GM21723 (cell line): ENCODE measurements at regions not wholly inside any gene's neighbourhood (a gene's known extent, or its start where the extent isn't known, plus 50 kb on each side); places are given as distances from the start of the nearest gene placed in this dataset.
A peak's percentile ranks its signal among the peaks of the same experiment; 100 is the strongest.

Experiments
- ATAC-seq: cut with Tn5 transposase; IDR thresholded peaks from one replicate; pipeline ENCODE4 v1.9.1; 2021; ENCODE audit warnings: mild to moderate bottlenecking, moderate library complexity; ENCODE audit not compliant: unreplicated experiment

DNA sequence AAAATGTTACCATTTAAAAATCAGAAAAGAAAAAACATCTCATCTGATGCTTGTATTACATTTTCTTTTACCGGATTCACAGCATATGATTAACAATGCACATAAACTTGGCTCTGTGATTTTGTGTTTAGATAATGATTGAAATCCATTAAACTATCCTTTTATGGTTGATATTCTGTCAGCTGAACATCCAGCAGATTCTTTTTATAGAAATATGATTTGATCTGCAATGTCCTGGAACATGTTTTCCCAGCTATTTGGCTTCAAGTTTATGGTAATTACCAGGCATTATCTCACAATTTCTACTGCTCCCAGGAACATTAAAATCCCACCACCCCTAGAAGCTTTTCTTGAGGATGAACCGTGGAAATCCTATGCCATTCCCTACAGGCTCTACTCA, 205.7 kb upstream of the TET2 start:
- no peak for ATAC-seq

DNA sequence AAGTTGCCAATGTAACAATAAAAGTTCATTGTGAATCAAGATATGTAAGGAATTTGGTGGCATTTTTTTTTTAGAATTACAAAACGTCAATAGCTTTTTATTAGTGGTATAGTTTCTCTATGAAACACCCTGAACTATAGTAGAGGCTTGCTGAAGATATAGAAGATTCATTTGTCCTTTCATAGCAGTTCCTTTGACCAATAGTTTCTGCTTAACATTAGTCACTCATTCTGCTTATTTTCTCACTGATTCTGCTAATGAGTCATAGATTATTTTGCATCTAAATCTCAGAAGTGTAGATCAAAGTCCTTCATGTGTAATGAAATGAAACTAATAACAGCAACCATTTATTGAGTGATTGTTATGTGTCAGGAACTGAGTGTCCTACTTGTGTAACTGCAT, 205.0 kb upstream of the TET2 start:
- peak; percentile 50 for ATAC-seq

DNA sequence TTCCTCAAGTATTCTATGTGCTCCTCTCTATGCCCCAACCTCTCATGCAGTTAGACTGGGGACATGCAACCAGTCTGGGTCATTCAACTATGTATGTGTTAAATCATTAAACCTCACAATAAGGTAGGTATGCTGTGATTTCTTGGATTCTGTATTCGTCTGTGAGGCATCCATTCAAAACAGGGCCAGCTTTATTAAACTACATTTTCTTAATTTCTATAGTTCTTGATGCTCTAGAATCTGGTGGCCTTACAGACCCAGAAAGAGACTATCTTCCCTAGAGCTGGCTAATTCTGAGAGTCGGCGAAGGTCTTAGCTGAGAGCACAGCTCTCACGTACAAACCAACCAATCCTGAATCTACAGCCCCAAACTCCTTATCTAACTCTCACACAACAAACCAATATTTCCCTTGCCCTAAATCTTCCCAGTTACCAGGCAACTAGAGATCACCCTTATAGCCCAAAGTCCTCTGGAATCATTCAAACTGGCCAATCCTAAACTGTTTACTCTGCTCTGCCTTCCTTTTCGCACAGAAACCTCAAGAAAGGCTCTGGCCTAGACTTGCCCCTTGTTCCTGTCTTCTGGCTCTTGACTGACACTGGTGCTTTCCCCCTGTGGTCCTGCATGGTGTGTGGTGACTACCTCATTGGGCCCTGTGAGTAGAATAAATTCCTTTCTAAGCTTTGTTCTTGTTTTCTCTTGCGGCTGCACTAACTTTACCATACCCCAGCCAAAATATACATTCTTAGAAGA, 203.5 kb upstream of the TET2 start:
- no peak for ATAC-seq

DNA sequence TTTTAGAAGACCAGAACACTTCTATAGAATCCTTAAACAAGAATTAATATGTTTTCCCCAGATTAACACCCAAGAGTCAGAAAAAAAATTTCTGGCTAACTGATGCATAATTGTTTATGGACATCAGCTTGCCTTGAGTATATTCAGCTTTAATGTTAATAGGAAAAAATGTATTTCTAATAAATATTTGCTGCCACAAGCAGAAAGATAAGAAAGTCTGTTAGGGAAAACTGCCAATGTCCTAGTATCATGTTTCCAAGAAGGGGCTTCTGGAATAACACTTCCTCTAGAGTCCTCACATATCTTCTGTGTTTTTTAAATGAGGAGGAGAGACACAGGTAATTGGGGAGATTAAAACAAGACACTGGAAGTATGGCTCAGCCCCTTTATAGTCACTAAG, 202.1 kb upstream of the TET2 start:
- ATAC-seq = no peak

DNA sequence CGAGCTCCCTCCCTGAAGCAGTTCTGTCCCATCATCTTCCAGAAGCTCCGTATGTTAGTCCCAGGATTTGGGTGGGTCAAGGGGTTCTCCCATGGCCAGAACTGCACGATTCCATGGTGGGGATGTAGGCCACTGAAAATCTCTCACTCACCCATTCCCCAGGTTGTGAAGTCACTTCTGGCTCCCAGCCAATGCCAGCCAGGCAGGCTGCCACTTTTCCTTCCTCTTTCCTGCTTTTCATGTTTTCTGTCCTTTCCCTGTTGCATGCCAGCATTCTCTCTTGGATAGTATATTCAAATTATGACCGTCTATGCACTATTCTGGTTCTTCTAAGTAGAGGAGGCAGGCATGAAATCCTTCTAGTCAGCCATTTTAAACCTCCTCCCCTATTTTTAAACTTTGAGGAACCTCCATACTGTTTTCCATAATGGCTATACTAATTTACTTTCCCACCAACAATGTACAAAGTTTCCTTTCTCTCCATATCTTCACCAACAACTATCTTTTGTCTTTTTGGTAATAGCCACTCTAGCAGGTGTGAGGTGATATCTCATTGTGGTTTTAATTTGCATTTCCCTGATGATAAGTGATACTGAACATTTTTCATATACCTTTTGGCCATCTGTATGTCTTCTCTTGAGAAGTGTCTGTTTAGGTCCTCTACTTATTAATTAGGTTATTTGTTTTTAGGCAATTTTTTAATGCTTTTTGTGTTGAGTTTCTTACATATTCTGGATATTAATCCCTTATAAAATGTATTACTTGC, 182.1 kb upstream of the TET2 start:
- peak; percentile 38 for ATAC-seq

DNA sequence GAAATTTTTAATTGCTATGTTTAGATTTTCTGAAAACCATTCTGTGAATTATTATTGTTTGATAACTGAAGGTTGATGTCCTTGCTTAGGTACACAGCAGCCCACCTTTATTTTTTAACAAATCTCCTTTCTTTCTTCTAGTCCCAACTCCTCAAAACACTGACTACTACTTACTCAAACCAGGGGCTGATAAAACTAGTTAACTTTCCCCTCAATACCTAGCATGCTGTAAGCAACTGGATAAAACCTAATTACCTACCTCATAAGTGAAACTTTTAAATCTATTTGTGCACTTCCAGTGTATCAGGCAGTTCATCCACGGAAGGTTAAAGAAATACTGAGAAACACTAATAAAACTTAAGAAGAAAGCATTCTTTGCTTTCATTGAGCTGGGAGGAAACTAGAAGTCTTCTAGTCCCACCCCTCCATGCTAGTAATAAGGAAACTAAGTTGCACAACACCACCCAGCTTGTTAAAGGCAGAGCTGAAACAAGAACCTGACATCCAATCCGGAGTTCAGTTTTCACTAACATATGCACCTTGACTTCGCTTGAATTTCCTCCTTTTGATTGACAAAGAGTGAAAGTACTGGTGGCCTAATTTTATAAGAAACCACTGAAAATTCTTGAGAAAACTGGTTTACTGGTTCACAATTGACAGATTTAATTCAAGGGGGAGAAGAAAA, 180.2 kb upstream of the TET2 start:
- ATAC-seq = peak; percentile 96

DNA sequence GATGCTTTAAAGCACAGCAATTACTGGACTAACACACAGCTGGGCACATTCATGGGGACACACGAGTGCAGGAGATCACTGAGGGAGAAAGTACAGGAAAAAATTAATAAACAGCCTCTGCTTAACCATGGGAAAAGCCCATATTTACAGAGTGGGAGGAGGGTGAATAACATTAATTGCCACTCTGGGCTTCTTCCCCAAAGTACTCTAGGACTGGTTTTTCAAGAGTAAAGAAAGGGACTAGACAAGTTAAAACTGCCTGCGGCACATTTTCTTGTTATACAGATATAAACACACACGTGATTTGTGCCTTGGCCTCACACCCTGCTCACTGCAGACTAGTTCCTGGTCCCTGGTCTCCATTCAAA, 179.7 kb upstream of the TET2 start:
- peak; percentile 30 for ATAC-seq

DNA sequence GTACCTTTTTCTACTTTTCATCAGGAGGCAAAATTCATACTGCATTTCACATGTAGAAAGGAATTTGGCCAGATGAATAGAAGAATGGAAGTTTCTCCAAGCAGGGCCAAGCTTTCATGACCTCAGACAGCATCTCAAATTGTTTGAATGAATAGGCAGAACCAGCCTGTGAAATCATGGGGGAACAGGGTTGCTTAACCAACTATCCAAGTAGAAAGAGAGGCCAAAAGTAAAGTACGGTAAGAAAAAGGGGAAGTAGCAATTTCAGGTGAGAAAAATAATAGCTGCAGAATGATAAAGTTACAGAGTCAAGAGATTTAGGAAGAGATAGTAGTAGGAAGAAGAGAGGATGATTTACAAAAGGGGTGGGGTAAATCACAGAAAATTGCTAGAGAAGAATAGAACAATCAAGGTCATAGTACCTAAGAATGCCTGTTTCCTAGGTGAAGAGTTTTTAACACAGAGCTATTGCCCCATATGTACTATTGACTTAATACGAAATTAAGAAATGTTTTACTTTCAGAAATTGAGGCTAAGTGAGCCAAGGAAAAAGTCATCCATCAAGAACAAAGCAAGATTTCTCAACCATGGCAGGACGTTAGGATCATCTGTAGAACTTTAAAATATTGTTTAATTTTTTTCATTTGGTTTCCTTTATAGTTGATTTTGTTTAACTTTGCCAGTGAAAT, 177.1 kb upstream of the TET2 start:
- peak; percentile 20 for ATAC-seq

DNA sequence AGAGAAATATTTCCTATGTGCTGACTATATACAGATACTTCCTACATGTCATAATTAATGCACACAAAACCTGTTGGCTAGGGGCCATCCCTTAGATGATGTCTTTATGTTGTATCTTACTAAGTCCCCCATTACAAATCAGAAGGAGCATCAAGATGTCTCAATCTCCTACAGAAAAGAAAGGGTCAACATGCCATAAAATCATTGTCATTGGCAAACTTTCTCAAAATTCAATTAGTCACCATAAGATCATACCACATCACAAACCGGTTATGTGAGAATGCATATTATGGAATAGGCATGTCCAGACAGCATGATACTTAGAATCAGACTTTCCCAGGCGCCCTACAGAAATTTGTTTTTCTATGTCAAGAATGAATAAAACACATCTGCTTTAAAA, 175.2 kb upstream of the TET2 start:
- no peak for ATAC-seq

DNA sequence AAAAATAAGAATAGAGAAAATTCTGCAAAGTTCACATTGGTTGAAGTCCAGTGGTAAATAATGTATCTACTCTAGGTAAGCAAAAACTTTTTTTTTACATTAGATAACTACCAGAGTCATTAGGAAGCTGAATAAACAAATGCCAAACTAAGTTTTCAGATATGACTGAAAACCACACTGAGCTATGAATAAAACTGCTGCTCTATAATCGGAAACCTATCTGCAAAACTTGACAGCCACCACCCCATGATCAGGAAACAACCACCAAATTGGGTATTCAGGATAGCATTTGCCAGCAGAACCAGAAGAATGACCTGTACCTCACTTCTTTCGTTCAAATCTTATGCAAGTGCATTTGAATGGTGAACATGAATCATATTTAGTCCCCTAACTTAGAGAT, 173.0 kb upstream of the TET2 start:
- ATAC-seq = peak; percentile 49

DNA sequence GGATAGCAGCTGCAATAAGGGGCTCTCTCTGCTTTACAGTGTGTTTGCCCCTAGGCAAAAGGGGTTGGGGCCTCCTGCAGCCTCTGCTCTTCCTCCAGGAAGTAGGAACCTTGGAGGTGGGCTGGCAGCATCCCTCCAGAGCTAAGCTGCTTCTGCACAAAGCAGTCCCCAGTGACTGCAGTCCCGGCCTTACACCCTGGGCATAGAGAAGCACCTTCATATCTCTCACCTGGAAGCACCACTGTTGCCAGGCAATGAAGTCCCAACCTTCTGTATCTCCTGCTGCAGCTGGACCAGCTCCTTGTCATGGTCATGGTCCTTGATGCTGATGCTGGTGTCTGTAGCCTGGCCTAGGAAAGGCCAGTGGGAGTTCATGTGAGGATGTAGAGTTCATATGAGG, 171.1 kb upstream of the TET2 start:
- no peak for ATAC-seq

DNA sequence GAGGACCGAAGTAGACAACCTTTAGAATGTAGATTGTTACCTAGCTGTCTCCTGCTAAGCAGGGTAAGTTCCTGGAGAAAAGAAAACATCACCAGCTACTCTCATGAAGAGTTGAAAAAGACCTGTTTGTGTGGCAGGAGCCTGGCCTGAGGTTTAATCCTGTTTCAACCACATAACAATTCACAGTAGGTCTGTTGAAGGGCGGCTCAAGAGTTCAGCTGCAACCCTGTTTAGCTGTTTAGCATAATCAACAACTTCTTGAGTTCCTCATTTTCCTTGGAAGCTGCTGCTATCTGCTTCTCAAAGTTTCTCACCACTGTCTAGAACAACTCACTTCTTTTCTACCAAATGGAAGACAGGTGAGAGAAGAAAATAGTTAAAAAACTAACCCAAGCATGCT, 170.4 kb upstream of the TET2 start:
- no peak for ATAC-seq

DNA sequence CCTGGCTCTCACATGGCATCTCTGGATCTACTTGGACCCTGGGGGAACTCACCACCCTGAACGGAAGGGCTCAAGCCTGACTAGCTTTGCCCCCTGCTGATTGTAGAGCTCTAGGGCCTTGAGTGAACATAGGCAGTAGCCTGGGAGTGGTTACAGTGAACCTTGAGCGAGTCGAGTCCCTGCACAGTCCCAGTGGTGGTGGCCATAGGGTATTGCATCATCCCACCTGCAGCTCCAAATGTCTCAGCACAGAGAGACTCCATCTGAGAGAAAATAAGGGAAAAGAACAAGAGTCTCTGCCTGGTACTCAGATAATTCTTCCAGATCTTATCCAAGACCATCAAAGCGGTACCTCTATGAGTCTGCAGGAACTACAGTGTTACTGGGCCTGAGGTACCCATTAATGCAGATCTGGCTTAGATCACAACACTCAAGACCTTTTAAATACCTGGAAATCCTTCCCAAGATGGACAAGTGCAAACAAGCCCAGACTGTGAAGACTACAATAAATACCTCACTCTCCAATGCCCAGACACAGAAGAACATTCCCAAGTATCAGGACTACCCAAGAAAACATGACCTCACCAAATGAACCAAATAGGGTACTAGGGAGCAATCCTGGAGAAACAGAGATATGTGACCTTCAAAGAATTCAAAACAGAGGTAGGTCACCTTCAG, 167.5 kb upstream of the TET2 start:
- ATAC-seq = no peak

DNA sequence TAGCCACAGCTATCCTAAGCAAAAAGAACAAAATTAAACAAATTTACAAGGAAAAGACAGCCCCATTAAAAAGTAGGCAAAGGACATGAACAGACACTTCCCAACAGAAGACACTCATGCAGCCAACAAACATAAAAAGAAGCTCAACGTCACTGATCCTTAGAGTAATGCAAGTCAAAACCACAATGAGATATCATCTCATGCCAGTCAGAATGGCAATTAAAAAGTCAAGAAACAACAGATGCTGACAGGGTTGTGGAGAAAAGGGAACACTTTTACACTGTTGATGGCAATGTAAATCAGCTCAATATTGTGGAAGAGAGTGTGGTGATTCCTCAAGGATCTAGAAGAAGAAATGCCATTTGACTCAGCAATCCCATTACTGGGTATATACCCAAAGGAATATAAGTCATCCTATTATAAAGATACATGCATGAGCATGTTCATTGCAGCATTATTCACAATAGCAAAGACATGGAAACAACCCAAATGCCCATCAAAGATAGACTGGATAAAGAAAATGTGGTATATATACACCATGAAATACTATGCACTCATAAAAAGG, 163.0 kb upstream of the TET2 start:
- ATAC-seq = no peak

DNA sequence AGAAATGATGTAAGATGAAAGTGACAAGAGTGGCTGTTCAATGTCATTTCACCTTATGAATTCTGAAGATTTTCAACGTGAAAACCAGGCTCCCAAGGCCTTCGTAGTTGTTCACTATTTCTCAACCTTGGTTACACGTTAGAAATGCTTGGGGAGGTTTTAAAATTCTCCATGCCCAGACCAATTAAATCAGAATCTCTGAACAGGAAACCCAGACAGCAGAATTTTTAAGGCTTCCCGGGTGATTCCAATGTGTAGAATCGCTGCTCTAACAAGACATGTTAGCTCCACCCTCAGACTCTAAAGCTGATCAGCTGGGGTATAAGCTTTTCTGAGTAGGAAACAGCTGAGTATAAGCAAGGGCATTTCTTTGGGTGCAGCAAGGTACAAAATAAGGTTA, 160.4 kb upstream of the TET2 start:
- ATAC-seq = no peak

DNA sequence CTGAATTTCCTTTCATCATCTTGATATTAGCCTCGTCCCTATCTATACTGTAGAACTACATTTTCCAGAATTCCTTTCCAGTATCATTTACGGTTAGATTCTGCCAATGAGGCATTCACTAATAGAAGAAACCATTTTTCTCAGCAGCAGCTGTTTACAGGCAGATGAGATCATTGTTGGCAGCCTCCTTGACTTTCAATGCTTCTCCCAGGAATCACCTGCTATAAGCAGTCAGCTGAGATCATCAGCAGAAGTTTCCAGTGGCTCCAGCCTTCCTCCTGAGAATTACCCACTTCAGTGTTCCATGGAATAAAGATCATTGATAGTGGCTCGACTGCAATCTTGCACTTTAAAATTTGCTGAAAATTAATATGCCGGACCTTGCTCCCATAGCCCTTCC, 157.3 kb upstream of the TET2 start:
- no peak for ATAC-seq

DNA sequence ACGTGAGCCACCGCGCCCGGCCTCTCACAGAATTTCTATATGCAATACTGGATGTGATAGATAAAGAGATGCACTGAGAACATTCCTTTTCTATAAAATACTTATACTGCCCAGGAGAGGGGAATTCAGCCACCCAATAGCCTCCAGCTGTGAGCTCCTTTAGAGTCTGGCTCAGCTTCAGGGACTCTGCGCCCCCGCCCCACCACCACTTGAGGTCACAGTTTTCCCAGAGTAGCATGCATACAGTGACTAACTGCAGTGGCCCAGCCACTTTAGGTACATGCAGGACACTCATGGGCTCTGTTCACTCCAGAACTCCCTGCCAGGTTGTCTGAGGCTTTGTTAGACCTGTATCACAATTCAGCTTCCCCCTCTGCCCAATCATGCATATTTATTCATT, 144.4 kb upstream of the TET2 start:
- no peak for ATAC-seq

DNA sequence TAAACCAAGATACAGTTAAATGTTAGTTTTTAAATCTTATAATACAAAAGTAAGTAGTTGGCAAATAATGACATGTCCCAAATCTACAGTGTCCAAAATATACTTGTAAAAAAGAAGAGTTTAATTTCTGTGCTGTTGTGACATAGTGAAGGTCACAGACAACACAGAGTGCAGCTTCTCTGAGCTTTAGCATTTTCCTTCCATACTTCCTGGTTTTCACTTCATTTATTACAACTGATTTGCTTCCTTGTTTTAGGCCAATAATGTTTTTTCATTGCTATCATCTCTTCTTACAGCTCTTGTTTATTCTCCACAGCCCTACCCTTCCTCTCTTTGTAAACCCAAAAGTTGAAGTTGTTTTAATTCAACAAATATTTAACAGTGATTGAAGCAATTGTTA, 132.4 kb upstream of the TET2 start:
- ATAC-seq = no peak

DNA sequence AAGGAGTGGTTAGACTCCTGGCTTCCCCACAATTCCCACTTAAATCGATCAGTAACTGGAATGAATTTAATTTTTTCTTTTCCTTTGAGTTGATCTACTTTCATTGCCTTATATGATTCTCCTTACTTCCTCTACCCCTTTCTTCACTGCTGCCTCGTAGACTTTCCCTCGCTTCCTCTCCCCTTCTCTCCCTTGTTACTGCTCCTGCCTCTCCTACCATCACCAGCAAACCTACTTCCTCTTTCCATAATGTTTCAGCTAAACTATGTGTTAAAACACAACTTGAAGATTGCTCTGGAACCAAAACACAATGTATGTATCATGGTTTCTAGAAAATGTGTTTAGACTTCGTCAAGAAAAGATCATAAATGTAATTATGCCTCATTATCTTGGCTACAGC, 132.0 kb upstream of the TET2 start:
- no peak for ATAC-seq

DNA sequence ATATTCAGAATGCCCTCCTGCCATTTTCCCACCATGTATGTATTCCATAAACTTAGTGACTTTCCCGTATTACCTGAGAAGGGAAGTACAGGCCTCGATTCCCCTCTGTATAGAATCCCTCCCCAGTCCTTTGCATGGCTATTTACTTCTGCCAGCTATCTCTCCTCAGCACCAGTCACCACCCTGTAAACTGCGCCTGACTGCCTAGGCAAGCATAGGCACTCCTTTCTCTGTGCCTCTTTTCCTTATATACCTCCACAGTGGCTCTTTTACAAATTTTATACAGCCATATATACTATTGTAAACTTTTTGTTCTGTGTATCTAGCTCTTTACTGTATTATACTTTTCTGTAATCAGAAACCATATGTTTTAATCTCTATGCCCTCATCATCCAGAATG, 130.9 kb upstream of the TET2 start:
- no peak for ATAC-seq
